HG03342 (cell line): ENCODE measurements at regions not wholly inside any gene's neighbourhood (a gene's known extent, or its start where the extent isn't known, plus 50 kb on each side); places are given as distances from the start of the nearest gene placed in this dataset.
A peak's percentile ranks its signal among the peaks of the same experiment; 100 is the strongest.

Experiments
- ATAC-seq: cut with Tn5 transposase; IDR thresholded peaks from one replicate; pipeline ENCODE4 v1.9.1; 2021; ENCODE audit warnings: mild to moderate bottlenecking, moderate library complexity; ENCODE audit not compliant: unreplicated experiment

GRCh38 chr9:109880276-109881169 lies 100.5 kb downstream of the PALM2AKAP2 start:
- peak; percentile 82 for ATAC-seq

DNA sequence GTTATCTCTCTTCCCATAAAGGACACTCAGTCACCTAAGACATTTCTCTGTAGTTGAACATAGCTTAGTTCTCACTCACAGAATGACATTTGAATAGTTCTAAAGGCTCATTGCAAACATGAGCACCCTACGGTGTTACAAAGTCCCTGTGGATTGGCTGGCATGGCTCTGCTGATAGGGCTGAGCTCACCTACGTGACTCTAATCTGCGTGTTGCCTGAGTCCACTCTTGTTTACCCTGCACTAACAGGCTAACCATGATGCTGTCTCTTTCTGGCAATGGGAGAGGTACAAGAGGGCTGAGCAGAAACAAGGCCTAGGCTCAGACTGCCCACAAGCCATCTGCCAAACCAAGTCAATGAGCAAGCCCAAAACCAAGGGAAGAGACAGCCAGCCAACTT lies 103.6 kb downstream of the PALM2AKAP2 start:
- no peak for ATAC-seq

DNA sequence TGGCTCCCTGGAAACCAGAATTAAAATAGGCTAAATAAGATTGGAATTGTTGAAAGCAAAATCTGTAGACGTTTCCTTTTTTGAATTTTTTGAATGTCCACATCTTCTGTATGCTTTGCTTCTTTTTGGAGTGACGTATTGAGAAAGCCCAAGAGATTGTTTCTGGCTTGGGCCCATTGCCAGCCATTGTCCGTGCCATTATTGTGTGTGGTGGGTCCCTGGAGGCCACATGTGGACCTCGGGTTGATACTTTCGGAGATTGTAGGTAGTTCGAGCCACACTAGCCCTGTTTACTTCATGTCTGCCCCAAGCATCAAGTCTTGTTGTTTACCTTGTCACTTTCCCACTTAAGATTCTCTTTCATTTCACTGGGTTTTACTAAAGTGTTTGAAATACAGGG lies 106.0 kb downstream of the PALM2AKAP2 start:
- ATAC-seq: no peak

DNA sequence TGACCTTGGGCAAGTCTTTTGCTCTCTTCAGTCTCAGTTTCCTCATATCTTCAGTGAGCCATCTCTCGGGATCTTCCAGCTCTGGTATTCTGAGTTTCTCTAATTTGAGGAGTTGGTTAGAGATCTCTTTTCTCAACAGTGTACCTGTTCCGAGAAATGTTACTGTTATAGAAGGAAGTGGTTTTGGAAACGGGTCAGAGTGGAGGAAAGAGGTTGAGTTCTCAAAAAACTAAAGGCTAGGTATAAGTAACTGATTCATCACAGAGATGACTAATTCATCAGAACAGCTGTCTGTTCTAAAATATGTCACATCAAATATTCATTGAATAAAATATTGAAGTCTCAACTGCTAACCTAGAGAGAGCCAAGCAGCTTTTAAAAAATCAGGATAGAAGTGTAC lies 106.6 kb downstream of the PALM2AKAP2 start:
- peak; percentile 67 for ATAC-seq

GRCh38 chr9:109887079-109887478 lies 107.1 kb downstream of the PALM2AKAP2 start:
- ATAC-seq: peak; percentile 13

DNA sequence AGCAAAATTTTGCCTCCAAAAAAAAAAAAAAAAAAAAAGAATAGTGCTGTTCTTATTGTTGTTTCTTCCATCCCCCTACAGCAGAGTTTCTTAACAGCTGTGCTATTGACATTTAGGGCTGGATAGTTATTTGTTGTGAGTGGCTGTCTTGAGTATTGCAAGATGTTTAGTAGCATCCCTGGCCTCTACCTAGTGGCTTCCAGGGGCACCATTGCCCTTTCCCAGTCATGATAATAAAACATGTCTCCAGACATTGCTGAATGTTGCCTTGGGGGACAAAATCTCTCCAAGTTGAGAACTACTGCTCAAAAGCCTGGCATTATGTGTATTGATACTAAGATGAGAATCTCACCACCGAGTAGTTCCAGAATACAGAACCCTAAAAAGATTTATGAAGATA lies 108.7 kb downstream of the PALM2AKAP2 start:
- no peak for ATAC-seq

GRCh38 chr9:109889456-109889855 lies 109.5 kb downstream of the PALM2AKAP2 start:
- no peak for ATAC-seq

DNA sequence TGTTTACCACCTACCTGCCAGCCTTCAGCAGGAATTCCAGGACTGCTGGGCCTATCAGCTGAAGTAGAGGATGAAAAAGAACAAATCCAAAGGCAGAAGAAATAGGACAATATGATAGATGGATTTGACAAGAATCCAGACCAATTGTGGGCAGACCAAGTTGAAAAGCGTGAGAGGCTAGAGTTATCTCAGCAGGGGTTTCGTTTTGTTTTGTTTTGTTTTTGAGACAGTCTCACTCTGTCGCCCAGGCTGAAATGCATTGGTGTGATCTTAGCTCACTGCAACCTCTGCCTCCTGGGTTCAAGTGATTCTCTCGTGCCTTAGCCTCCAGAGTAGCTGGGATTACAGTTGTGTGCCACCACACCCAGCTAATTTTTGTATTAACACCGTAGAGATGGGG lies 113.2 kb downstream of the PALM2AKAP2 start:
- ATAC-seq: peak; percentile 58

GRCh38 chr9:109894473-109894872 lies 114.5 kb downstream of the PALM2AKAP2 start:
- no peak for ATAC-seq

GRCh38 chr9:109894921-109895758 lies 115.1 kb downstream of the PALM2AKAP2 start:
- peak; percentile 58 for ATAC-seq

DNA sequence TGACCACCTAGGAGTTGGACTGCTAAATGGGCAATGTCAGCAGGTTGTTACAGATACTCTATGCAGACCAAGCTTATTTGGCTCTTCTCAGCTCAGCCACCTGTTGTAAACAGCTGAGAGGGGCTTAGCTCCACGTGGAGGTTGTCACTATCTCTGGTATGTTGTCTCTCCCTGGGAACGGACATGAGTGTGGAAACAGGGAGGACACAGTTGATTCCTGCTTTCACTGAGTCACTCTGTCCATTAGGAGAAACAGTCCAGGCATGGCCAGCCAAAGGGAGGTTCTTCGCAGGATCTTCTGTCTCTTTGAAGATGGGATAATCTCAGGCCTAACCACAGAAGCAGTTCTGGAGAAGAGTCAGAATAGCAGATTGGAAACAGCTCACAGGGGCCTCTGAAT lies 121.2 kb downstream of the PALM2AKAP2 start:
- ATAC-seq: no peak

GRCh38 chr9:109903515-109904138 lies 123.6 kb downstream of the PALM2AKAP2 start:
- no peak for ATAC-seq

DNA sequence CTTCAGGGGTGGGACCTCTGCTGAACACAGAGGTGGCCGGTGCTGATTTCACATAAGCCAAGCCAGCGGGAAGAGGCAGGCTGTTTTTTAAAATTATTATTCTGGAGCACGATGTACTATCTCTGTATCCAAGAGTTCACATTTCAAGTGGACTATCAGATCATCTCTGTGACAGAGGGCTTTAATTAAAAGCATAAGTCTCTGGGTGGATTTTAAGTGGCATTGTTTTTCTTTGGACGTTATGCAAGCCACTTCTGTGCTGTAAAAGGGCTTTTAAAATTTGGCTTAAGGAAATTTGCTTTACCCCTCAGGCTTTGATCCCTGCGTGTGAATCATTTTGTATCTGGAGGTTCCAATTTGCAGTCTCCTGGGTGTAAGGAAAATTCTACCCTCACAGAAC lies 124.7 kb downstream of the PALM2AKAP2 start:
- no peak for ATAC-seq

GRCh38 chr9:109905472-109905871 lies 125.5 kb downstream of the PALM2AKAP2 start:
- ATAC-seq: no peak

DNA sequence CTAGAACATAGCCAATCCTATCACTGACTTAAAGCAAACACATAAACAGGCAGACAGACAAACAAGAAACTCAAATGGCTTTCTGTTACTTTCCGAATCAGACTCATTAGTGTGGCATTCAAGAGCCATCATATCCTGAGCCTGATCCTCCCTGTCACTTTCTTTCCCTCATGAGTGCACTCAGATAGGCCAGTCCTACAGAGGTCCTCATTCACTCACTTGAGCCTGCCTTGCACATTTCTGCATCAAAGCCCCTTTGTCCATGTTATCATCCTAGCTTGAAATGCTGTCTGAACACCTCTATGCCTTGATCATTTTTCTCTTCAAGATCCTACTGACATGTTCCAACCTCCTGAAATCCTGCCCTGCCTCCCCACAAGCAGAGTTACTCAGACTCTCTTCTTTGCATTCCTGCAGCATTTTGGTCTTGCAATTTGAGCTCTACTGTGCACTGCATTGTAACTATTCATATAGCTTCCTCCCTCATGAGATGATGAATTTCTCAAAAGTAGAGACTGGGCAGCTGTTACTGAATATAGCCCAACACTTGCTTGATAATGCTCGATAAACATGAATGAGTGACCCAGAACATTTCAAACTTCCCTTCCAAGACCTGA lies 126.9 kb downstream of the PALM2AKAP2 start:
- peak; percentile 2 for ATAC-seq

- peak; percentile 87 for ATAC-seq
These were observed 127.4 kb downstream of the PALM2AKAP2 start for GRCh38 chr9:109907400-109907799.

- peak; percentile 6 for ATAC-seq
These were observed 127.9 kb downstream of the PALM2AKAP2 start for GRCh38 chr9:109907810-109908458.

GRCh38 chr9:109908459-109909390 lies 128.7 kb downstream of the PALM2AKAP2 start:
- ATAC-seq: no peak
